SK-N-SH treated with all-trans-retinoic acid at 6 μM for 48 hours (cell line): ENCODE measurements at regions not wholly inside any gene's neighbourhood (a gene's known extent, or its start where the extent isn't known, plus 50 kb on each side); places are given as distances from the start of the nearest gene placed in this dataset.

Experiments
- ATAC-seq: fragments of 200-7000 bp; cut with Tn5 transposase; 3 replicates; pipeline ENCODE4 v1.9.1; 2020; ENCODE audit warnings: mild to moderate bottlenecking, moderate library complexity
- ARNTL ChIP-seq: fragments of 450-650 bp; formaldehyde crosslinking; IDR thresholded peaks from 2 replicates; pipeline ENCODE4 v1.5.0; 2020; ENCODE audit warnings: low read depth, mild to moderate bottlenecking, moderate library complexity, borderline replicate concordance
- BACH2 ChIP-seq: fragments of 250-450 bp; sonication (Bioruptor Pico); IDR thresholded peaks from 2 replicates; pipeline ENCODE4 v1.9.0; 2021; ENCODE audit warnings: mild to moderate bottlenecking, borderline replicate concordance
- CREB5 ChIP-seq: fragments of 250-450 bp; sonication (Bioruptor Pico); IDR thresholded peaks from 2 replicates; pipeline ENCODE4 v1.5.1; 2020; ENCODE audit warnings: low read depth, mild to moderate bottlenecking, moderate library complexity
- CSDC2 ChIP-seq: fragments of 250-450 bp; sonication (Bioruptor Pico); IDR thresholded peaks from 2 replicates; pipeline ENCODE4 v1.5.0; 2020; ENCODE audit warnings: mild to moderate bottlenecking, moderate library complexity
- CSRNP3 ChIP-seq: fragments of 250-450 bp; sonication (Bioruptor Pico); IDR thresholded peaks from 2 replicates; pipeline ENCODE4 v1.5.1; 2021; ENCODE audit warnings: mild to moderate bottlenecking, moderate library complexity
- ESRRG ChIP-seq: fragments of 250-450 bp; sonication (Bioruptor Pico); IDR thresholded peaks from 2 replicates; pipeline ENCODE4 v1.6.1; 2021; ENCODE audit warnings: mild to moderate bottlenecking
- GLIS3 ChIP-seq: fragments of 250-450 bp; sonication (Bioruptor Pico); IDR thresholded peaks from 2 replicates; pipeline ENCODE4 v1.5.0; 2020; ENCODE audit warnings: mild to moderate bottlenecking, moderate library complexity
- ISL1 ChIP-seq: fragments of 250-450 bp; sonication (Bioruptor Pico); IDR thresholded peaks from 2 replicates; pipeline ENCODE4 v2.1.2; 2022; ENCODE audit warnings: mild to moderate bottlenecking, moderate library complexity
- PATZ1 ChIP-seq: fragments of 250-450 bp; sonication (Bioruptor Pico); IDR thresholded peaks from 2 replicates; pipeline ENCODE4 v1.8.0; 2020; ENCODE audit warnings: mild to moderate bottlenecking, moderate library complexity, borderline replicate concordance
- POU6F1 ChIP-seq: fragments of 250-450 bp; sonication (Bioruptor Pico); IDR thresholded peaks from 2 replicates; pipeline ENCODE4 v1.8.0; 2021; ENCODE audit warnings: low read depth, mild to moderate bottlenecking, moderate library complexity, borderline replicate concordance
- PPARA ChIP-seq: fragments of 250-450 bp; sonication (Bioruptor Pico); IDR thresholded peaks from 2 replicates; pipeline ENCODE4 v1.5.0; 2020; ENCODE audit warnings: mild to moderate bottlenecking, borderline replicate concordance
- RARB ChIP-seq: fragments of 250-450 bp; sonication (Bioruptor Pico); IDR thresholded peaks from 2 replicates; pipeline ENCODE4 v1.8.0; 2021; ENCODE audit warnings: mild to moderate bottlenecking, moderate library complexity
- SNAI2 ChIP-seq: fragments of 250-450 bp; sonication (Bioruptor Pico); IDR thresholded peaks from 2 replicates; pipeline ENCODE4 v1.5.0; 2020; ENCODE audit warnings: mild to moderate bottlenecking, moderate library complexity
- TCF4 ChIP-seq: fragments of 250-450 bp; sonication (Bioruptor Pico); IDR thresholded peaks from 2 replicates; pipeline ENCODE4 v1.8.0; 2021; ENCODE audit warnings: mild to moderate bottlenecking, moderate library complexity, borderline replicate concordance
- TOX ChIP-seq: fragments of 250-450 bp; sonication (Bioruptor Pico); IDR thresholded peaks from 2 replicates; pipeline ENCODE4 v1.8.0; 2021; ENCODE audit warnings: mild to moderate bottlenecking, moderate library complexity, borderline replicate concordance
- TSHZ2 ChIP-seq: fragments of 250-450 bp; sonication (Bioruptor Pico); IDR thresholded peaks from 2 replicates; pipeline ENCODE4 v1.5.0; 2020; ENCODE audit warnings: mild to moderate bottlenecking, moderate library complexity
- ZC3H10 ChIP-seq: fragments of 250-450 bp; sonication (Bioruptor Pico); IDR thresholded peaks from 2 replicates; pipeline ENCODE4 v1.5.1; 2021; ENCODE audit warnings: mild to moderate bottlenecking, moderate library complexity
- ZFP3 ChIP-seq: fragments of 250-450 bp; sonication (Bioruptor Pico); IDR thresholded peaks from 2 replicates; pipeline ENCODE4 v1.5.0; 2020; ENCODE audit warnings: mild to moderate bottlenecking, moderate library complexity
- ZNF565 ChIP-seq: fragments of 450-650 bp; formaldehyde crosslinking; conservative IDR thresholded peaks from 2 replicates; pipeline ENCODE4 v1.5.0; 2020; ENCODE audit warnings: low read depth, mild to moderate bottlenecking, moderate library complexity
- ZNF70 ChIP-seq: fragments of 450-650 bp; formaldehyde crosslinking; IDR thresholded peaks from 2 replicates; pipeline ENCODE4 v1.5.0; 2020; ENCODE audit warnings: mild to moderate bottlenecking, moderate library complexity
- ZNF8 ChIP-seq: fragments of 450-650 bp; formaldehyde crosslinking; IDR thresholded peaks from 2 replicates; pipeline ENCODE4 v1.5.0; 2020; ENCODE audit warnings: mild to moderate bottlenecking, moderate library complexity

GRCh38 chr16:13306161-13306995, 405.0 kb downstream of the SHISA9 start:
- ATAC-seq = no peak
- TF ChIP-seq ISL1 (CRISPR knock-in tag) (no peak), ZFP3 (CRISPR knock-in tag) (no peak), PATZ1 (no peak), ZNF565 (no peak), TSHZ2 (CRISPR knock-in tag) (no peak), CSDC2 (no peak), ZNF70 (CRISPR knock-in tag) (no peak), ZC3H10 (CRISPR knock-in tag) (no peak), POU6F1 (CRISPR knock-in tag) (no peak)

GRCh38 chr16:13307255-13307654, 405.9 kb downstream of the SHISA9 start:
- TF ChIP-seq RARB (CRISPR knock-in tag) = no peak
- TF ChIP-seq TCF4 (CRISPR knock-in tag) = no peak
- no peak for TF ChIP-seq TOX (CRISPR knock-in tag)
- no peak for TF ChIP-seq ZNF565
- TF ChIP-seq POU6F1 (CRISPR knock-in tag) = no peak
- no peak for TF ChIP-seq CSRNP3 (CRISPR knock-in tag)
- no peak for TF ChIP-seq BACH2 (CRISPR knock-in tag)
- TF ChIP-seq SNAI2 (CRISPR knock-in tag) = no peak
- no peak for TF ChIP-seq PPARA (CRISPR knock-in tag)
- TF ChIP-seq TSHZ2 (CRISPR knock-in tag) = no peak
- no peak for TF ChIP-seq ZFP3 (CRISPR knock-in tag)
- TF ChIP-seq ISL1 (CRISPR knock-in tag) = no peak
- TF ChIP-seq ZNF70 (CRISPR knock-in tag) = no peak
- no peak for TF ChIP-seq ZNF8 (CRISPR knock-in tag)
- no peak for TF ChIP-seq PATZ1
- TF ChIP-seq ARNTL (CRISPR knock-in tag) = no peak
- TF ChIP-seq ESRRG (CRISPR knock-in tag) = no peak
- no peak for TF ChIP-seq CREB5 (CRISPR knock-in tag)
- TF ChIP-seq GLIS3 (CRISPR knock-in tag) = no peak
- TF ChIP-seq, all 23 proteins: peak for 0
- no peak for ATAC-seq
